NOMO-1 treated with DMSO at 0.1 percent for 48 hours (cell line): ENCODE measurements at regions not wholly inside any gene's neighbourhood (a gene's known extent, or its start where the extent isn't known, plus 50 kb on each side); places are given as distances from the start of the nearest gene placed in this dataset.

Experiments used
- DNase-seq: peaks from one replicate; lab custom pipeline; 2025; ENCODE audit not compliant: unreplicated experiment; lab: John Stamatoyannopoulos, UW

DNA sequence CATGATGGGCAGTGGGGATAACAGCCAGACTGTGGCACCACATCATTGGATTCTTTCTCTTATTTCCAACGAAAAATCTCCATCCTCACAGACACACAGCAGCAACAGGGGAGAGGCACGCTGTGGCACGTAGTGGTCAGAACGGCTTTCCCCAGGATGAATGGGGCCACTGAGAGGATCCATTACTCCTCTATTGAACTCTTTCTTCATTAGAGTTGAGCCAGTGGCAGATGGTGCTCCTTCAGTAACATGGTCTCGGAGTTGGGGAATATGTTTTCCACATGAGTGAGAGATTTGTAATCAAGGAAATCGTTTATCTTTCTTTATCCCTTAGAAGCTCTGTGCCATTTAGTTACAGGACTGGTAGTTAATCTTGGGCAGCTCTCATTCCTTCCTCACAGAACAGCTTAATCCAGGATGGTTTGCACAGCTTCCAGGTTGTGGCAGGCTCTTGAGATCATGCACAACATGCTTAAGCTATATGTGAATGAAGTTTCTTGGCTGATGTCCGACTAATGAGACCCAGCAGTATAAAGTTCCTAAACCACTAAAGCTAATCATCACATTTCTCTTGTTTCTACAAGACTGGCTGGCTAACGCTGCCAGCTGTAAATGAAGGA lies 180.5 kb upstream of the SLC10A2 start:
- DNase-seq, result no peak

- no peak for DNase-seq
Observed at GRCh38 chr13:103243495-103243894, 177.3 kb upstream of the SLC10A2 start.

- DNase-seq, result no peak
Observed at GRCh38 chr13:103238441-103238840, 172.2 kb upstream of the SLC10A2 start.

DNA sequence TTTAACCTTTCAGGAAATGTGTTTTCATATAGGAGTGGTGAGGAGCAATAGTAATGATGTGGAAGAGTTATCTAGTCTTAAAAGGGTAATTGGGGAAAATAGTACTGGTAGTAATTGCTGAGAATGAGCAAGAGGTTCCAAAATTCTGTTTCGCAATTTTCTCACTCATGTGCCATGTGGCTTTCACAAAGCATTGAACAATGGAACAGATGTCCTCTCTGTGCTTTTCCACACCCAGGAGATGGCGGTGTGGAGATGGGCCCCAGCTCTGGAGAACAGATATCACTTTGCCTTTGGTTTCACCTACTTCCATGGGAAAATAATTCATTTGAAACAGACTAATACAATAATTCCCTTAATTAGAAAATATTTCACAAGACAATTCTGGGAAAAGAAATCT lies 170.0 kb upstream of the SLC10A2 start:
- no peak for DNase-seq

GRCh38 chr13:103229674-103230073 lies 163.5 kb upstream of the SLC10A2 start:
- no peak for DNase-seq

GRCh38 chr13:103224804-103225203 lies 158.6 kb upstream of the SLC10A2 start:
- no peak for DNase-seq

- no peak for DNase-seq
Observed at GRCh38 chr13:103222683-103223082, 156.5 kb upstream of the SLC10A2 start.

DNA sequence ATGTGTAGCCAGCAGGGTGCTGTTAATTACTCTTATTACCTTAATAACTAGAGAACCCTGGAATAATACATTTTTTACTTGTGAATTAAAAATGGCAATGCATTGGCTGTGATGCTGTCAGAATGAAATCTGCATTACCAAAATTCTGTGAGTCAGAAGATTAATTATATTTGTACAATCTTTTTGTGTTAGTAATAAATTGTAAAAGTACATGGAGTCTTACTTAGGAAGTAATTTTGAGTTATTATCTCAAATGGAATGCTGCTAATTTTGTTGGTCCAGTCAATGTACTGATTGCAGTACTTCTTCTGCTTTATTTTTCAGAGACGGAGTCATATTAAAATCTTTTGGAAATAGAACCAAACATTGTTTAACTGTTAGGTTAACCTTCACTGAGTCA lies 152.0 kb upstream of the SLC10A2 start:
- no peak for DNase-seq

DNA sequence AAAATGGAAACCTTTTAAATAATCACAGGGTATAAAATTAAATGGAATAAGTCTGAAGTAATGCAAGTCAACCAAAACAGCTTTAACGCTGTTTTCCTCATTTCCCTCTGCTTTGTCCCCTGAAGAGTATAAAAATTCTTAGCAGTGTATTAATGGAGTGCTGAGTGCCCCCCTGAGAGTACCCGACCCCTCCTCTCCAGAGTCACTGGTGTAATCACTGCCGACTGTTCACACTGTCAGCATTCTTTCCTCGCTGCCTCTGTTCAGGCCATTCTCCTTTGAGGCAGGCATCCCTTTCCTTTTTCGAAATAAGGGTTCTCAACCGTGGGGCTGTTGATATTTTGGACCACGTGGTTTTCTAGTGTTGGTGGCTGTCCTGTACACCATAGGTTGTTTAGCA lies 146.9 kb upstream of the SLC10A2 start:
- DNase-seq, result no peak

DNA sequence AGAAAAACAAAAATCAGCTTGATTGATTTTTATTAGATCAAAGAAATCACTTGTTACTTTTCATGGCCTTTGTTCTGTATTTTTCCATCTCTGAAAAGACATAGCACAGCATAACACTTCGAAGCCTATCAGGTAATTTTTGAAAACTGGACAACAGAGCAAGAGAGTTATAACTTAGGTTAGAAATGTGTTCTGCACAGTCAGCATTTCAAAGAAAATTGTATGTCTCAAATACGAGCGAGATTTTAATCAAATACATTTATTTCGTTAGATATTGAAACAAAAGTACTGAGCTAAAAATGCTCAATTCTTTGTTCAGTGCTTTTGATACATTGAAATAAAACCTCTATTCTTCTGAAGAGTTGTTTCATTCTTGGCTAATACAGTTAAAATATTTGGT lies 144.1 kb upstream of the SLC10A2 start:
- DNase-seq, result no peak

GRCh38 chr13:103203735-103204330 lies 137.6 kb upstream of the SLC10A2 start:
- no peak for DNase-seq

DNA sequence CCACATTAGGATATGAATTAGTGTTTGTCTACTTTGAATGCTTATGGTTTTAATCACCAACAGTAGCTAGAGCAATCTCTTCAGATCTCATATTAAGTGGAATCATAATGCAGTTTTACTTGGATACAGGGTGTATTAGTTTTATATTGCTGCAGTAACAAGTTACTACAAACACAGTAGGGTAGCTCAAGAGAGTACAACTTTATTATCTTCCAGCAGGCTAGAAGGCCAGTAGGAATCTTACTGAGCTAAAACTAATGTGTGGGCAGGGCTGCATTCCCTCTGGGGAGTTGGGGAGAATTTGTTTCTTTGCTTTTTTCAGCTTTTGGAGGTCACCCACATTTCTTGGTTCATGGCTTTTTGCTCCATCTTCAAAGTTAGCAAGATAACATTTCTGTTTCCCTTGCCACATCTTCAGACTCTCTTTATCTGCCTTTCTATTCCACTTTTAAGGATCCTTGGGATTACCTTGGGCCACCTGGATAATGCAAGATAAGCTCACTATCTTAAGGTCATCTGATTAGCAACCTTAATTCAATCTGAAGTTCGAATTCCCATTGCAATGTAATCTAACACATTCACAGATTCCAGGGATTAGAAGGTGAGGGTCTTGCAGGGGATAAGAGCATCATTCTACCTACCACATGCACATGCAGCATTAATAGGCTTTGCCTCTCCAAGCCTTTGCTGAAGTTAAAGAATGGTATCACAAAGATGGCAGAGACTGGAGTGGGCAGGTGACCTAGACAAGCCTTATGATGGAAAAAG lies 134.1 kb upstream of the SLC10A2 start:
- DNase-seq, result no peak

DNA sequence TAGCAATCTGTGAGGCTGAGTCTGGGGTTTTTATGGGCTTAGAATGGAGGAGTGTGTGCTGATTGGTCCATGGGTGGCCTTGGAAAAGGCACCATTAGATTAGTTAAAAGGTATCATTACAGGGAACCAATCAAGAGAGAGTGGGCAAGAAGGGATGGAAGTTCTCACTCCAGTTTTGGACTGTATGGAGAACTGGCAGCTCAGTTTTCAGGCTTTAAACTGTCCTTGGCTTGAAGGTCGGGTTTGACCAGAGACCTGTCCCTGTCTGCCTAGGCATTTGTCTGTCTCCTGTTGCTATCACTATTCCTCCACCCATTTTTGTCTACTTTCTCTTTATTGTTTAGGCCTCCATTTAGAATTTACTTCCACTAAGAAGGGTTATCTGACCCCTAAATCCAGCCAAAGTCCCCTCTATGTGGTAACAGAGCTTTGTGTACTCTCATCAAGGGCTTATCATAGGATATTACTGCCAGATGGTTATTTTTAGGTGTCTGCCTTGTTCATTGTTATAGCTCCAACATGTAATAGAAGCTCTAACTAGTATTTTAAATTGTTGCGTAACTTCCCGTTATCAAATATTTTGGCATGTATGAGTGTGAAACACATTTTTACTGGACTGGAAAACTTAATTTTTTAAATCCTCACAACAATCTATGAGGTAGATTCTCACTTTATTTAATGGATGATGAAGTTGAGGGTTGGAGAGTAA lies 133.3 kb upstream of the SLC10A2 start:
- no peak for DNase-seq

DNA sequence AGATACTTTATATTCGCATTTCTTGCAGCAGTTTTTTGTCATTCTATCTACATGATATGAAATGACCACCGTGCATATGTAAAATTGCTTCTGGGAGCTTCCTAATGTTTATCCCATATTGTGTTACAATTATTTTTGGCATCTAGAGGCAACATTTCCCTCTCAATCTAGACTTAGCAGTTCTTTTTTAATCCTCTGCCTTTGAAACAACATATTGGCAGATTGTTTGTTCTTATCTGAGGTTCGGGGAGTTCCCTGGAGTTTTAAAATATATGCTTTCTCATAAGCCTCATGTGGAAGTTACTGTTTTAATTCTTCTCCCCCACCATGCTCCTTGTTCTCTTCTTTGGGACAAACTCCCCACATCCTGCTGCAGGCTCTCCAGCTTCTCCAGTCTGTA lies 130.1 kb upstream of the SLC10A2 start:
- no peak for DNase-seq

GRCh38 chr13:103195762-103196161 lies 129.5 kb upstream of the SLC10A2 start:
- DNase-seq, result no peak

GRCh38 chr13:103194871-103195270 lies 128.7 kb upstream of the SLC10A2 start:
- DNase-seq, result no peak

DNA sequence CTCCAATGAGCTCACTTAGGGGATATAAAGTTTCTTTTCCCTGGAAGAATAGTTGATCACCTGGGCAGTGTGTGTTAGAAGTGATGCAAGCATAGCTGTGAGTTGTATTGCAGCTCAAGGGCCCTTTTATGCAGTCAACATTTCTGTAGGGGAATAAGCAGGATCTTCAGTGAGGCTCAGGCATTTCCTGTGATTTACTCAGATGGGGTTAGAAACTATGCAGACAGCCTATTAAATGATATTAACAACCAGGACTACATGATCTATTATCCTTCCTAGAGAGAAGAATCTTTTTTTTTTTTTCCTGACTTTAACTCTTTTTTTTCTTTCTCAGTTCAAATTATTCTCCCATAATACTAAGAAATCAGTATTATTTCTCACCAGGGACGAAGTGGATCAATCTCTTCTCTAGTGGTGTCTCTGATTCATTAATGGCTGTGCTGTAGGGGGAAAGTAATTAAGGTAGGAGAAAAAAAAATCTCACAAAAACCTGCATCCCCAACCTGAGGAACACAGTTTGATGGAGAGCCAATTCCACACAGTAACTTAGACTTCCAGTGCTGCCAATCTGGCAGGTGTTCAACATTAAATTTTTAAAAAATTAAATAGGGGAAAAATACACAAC lies 126.4 kb upstream of the SLC10A2 start:
- no peak for DNase-seq

GRCh38 chr13:103190841-103191240 lies 124.6 kb upstream of the SLC10A2 start:
- no peak for DNase-seq

DNA sequence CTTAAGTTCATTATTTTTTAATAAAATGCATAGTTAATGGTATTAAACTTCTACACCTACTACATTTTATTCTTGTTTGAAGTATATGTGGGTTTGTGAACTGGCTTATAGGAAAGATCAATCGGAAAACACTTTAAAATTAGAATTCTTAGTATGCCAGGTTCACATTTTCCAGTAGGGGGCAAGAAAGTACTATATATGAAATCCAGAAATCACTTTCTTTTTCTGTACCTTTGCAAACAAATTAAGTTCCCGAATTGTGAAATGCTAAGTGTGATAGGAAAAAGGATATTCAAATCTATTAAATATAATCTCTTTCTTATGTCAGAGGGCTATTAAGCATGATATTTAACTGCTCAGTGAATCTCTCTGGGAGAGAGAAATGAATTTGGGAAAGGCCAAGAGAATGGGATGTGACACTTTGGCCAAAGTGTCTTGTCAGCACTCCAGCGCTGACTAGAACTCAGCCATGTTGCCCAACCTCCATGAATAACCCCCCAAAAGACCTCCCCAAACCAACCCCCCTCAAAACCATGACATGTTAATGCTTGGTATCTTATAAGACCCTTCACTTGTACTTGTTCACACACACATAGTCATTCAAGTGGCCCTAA lies 122.6 kb upstream of the SLC10A2 start:
- DNase-seq, result peak; percentile 4

DNA sequence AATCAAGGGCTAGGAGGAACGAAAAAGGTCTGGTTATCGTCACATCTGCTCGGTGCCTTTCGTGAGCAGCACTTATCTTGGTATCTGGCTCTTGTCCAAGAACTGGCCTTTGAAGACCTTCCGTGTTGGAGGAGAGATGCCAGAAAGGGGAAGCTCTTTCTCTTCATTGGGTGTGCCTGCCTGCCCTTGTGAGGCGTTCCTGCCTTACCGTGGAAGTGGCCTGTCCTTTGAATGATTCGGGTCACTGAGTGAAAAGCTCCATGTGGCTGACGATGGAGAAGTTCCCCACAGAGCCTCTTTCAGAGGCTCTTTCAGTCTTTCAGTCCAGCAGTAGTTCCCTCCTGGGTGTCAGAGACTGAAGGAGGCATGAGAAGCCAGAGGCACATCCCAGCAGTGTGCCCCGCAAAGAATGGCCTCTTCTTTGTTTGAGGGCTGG lies 121.5 kb upstream of the SLC10A2 start:
- DNase-seq, result no peak

- DNase-seq, result no peak
Observed at GRCh38 chr13:103184413-103184812, 118.2 kb upstream of the SLC10A2 start.
